MM.1S (cell line): ENCODE measurements at regions not wholly inside any gene's neighbourhood (a gene's known extent, or its start where the extent isn't known, plus 50 kb on each side); places are given as distances from the start of the nearest gene placed in this dataset.

Experiments used
- CTCF ChIP-seq: fragments of 300-600 bp; sonication (generic); IDR thresholded peaks from 2 replicates; pipeline ENCODE4 v1.5.1; 2016; ENCODE audit warnings: antibody characterized with exemption, low read length, mixed read lengths
- EZH2 ChIP-seq: fragments of 300-600 bp; sonication (generic); optimal IDR thresholded peaks from 2 replicates; pipeline ENCODE3; 2017; ENCODE audit warnings: low read depth, mild to moderate bottlenecking, antibody characterized with exemption, low read length, mixed read lengths
- EZH2phosphoT487 ChIP-seq: fragments of 300-600 bp; sonication (generic); IDR thresholded peaks from 2 replicates; pipeline ENCODE4 v1.6.1; 2018; ENCODE audit warnings: antibody characterized with exemption, low read length

- no peak for TF ChIP-seq CTCF
- TF ChIP-seq EZH2 = no peak
- no peak for TF ChIP-seq EZH2phosphoT487
These were observed 115.6 kb downstream of the GLI2 start for GRCh38 chr2:120851116-120851773.
